ENCODE measurements at regions not wholly inside any gene's neighbourhood (a gene's known extent, or its start where the extent isn't known, plus 50 kb on each side); places are given as distances from the start of the nearest gene placed in this dataset.

GRCh38 chr3:106421909-106422308, 553.1 kb upstream of the CBLB start:
- TF ChIP-seq POLR2A (IDR thresholded peaks at IDR 0.05; ENCODE audit: low read depth, low read length) (no peak), TAF1 (IDR thresholded peaks at IDR 0.05; ENCODE audit: low read depth, low read length) (no peak), POU2F2 (IDR thresholded peaks at IDR 0.05; ENCODE audit: low read depth, low read length) (no peak), POLR2AphosphoS5 (IDR thresholded peaks at IDR 0.05; ENCODE audit: low read depth, low read length) (no peak)

Data from GM12891 (cell line).